ENCODE measurements at regions not wholly inside any gene's neighbourhood (a gene's known extent, or its start where the extent isn't known, plus 50 kb on each side); places are given as distances from the start of the nearest gene placed in this dataset.

GRCh38 chr14:97724265-97724731 is 927.1 kb downstream of the VRK1 start:
- dilution Hi-C loops (cut with HindIII; ENCODE audit: low sequenced_read_pairs, unreplicated experiment) = no loop called here
- 27% methylated on average over 7 of the region's 9 CpGs; no CpG with 5 or more reads in 1 of the 2 experiments for WGBS, 2 experiments (ENCODE audit: extremely low coverage in 2 of 2, insufficient read length in 1 of 2)

More at GRCh38 chr14:97724265-97724731, 927.1 kb downstream of the VRK1 start:
- Histone ChIP-seq H2AK9ac (replicated peaks; ENCODE audit: low read depth, low read length, poor library complexity) (no peak overlapping the region), H3K9ac (ENCODE audit: low read depth, low read length) (no peak overlapping the region), H2BK120ac (ENCODE audit: low read depth, low read length) (no peak overlapping the region), H2AFZ (replicated peaks; ENCODE audit: low read length, poor library complexity) (no peak overlapping the region), H2BK20ac (ENCODE audit: low read depth, low read length) (no peak overlapping the region), H4K5ac (ENCODE audit: low read depth, low read length) (no peak overlapping the region), H3K79me1 (ENCODE audit: low read depth in 1 of 2, low read length in 2 of 2) (no peaks in the 10 kb centered on the region), H3K4me3 (ENCODE audit: insufficient read depth, low read depth, low read length) (no peak overlapping the region), H3K27me3 (ENCODE audit: control insufficient read depth, insufficient read depth, low read length) (no peaks in the 10 kb centered on the region), H3K9me3 (ENCODE audit: control insufficient read depth, insufficient read depth, low read length) (peaks cover 31% of the 10 kb centered on the region), H3K4ac (ENCODE audit: low read depth, low read length) (no peak overlapping the region), H3K36me3 (ENCODE audit: control insufficient read depth, insufficient read depth, low read length) (no peaks in the 10 kb centered on the region), H2BK5ac (ENCODE audit: low read depth, low read length, poor library complexity, severe bottlenecking) (no peak overlapping the region), H4K8ac (ENCODE audit: low read depth in 2 of 2, low read length in 2 of 2) (no peak overlapping the region), H3K27ac (ENCODE audit: insufficient read depth, low read length) (no peak overlapping the region), H4K20me1 (ENCODE audit: insufficient read depth, low read length) (no peaks in the 10 kb centered on the region), H3K4me1 (ENCODE audit: control insufficient read depth, insufficient read depth, low read length) (no peaks in the 10 kb centered on the region), H2BK15ac (ENCODE audit: low read depth, low read length) (no peak overlapping the region), H3K4me2 (ENCODE audit: low read depth, low read length) (no peak overlapping the region), H4K91ac (ENCODE audit: insufficient read depth, low read depth, low read length) (no peak overlapping the region), H2AK5ac (ENCODE audit: low read depth, low read length) (no peak overlapping the region), H3K23ac (ENCODE audit: low read depth, low read length) (no peak overlapping the region), H3K9me1 (ENCODE audit: insufficient read depth, low read length) (no peaks in the 10 kb centered on the region), H3K18ac (ENCODE audit: low read depth, low read length) (no peak overlapping the region), H3K14ac (replicated peaks; ENCODE audit: low read depth, low read length) (no peak overlapping the region), H3K56ac (ENCODE audit: extremely low read depth, insufficient read depth, low read length) (no peak overlapping the region)
- intact Hi-C loops (cut with micrococcal nuclease) (no loop called here), in situ Hi-C loops (cut with MboI; ENCODE audit: low sequenced_read_pairs) (no loop called here)
- ATAC-seq (ENCODE audit: low read depth) (no peak), DNase-seq (no peak)
- ChIA-PET POLR2A (ENCODE audit: unreplicated experiment) (no interaction called here), CTCF (no interaction called here)
- TF ChIP-seq CHD1 (IDR thresholded peaks at IDR 0.05; ENCODE audit: low read depth, low read length) (no peak), RAD21 (IDR thresholded peaks at IDR 0.05; ENCODE audit: low read length) (no peak), FOS (IDR thresholded peaks at IDR 0.05; ENCODE audit: low read depth, low read length) (no peak), NFE2L2 (IDR thresholded peaks at IDR 0.05; ENCODE audit: low read depth, low read length) (no peak), RFX5 (IDR thresholded peaks at IDR 0.05; ENCODE audit: low read depth, low read length) (no peak), CTCF (conservative IDR thresholded peaks at IDR 0.05; ENCODE audit: low read depth, low read length) (no peak), MAZ (IDR thresholded peaks at IDR 0.05; ENCODE audit: borderline replicate concordance, low read depth, low read length) (no peak), MXI1 (IDR thresholded peaks at IDR 0.05; ENCODE audit: borderline replicate concordance, low read depth, low read length) (no peak), ELK1 (IDR thresholded peaks at IDR 0.05; ENCODE audit: borderline replicate concordance, low read depth, low read length) (no peak), CEBPB (IDR thresholded peaks at IDR 0.05; ENCODE audit: low read depth, low read length) (no peak), SMC3 (IDR thresholded peaks at IDR 0.05; ENCODE audit: low read depth, low read length) (no peak), BHLHE40 (IDR thresholded peaks at IDR 0.05; ENCODE audit: low read depth, low read length) (no peak), POLR2A (IDR thresholded peaks at IDR 0.05; ENCODE audit: low read depth, low read length) (no peak), MAFK (IDR thresholded peaks at IDR 0.05; ENCODE audit: low read depth, low read length) (no peak), RCOR1 (IDR thresholded peaks at IDR 0.05; ENCODE audit: insufficient replicate concordance, low read length) (no peak), USF2 (IDR thresholded peaks at IDR 0.05; ENCODE audit: low read depth, low read length) (no peak)
- no TSS peak for BruUV-seq (replicated peaks)

Measured in IMR-90 (cell line).